Keratinocyte (primary cell): ENCODE measurements at regions not wholly inside any gene's neighbourhood (a gene's known extent, or its start where the extent isn't known, plus 50 kb on each side); places are given as distances from the start of the nearest gene placed in this dataset.

Experiments used
- CTCF ChIP-seq, 3 experiments: IDR thresholded peaks in 1 of 3; conservative IDR thresholded peaks in 1 of 3; optimal IDR thresholded peaks in 1 of 3; 2 replicates in 2 of 3; 3 replicates in 1 of 3; pipeline versions ENCODE3 to v1.5.1; 2011; ENCODE audit warnings: low read length in 3 of 3, mild to moderate bottlenecking in 3 of 3, moderate library complexity in 2 of 3, control low read depth in 1 of 3, inconsistent platforms in 1 of 3; ENCODE audit not compliant: insufficient read depth in 2 of 3; ENCODE audit errors: extremely low read depth in 1 of 3
- EZH2 ChIP-seq: IDR thresholded peaks from one replicate; pipeline ENCODE4 v1.6.1; 2012; ENCODE audit warnings: inconsistent platforms, mild to moderate bottlenecking, low read length, moderate library complexity

- TF ChIP-seq CTCF (optimal IDR thresholded peaks at IDR 0.05 in 1 of 3, IDR thresholded peaks at IDR 0.05 in 1 of 3, conservative IDR thresholded peaks at IDR 0.05 in 1 of 3; ENCODE audit: extremely low read depth in 1 of 3, insufficient read depth in 2 of 3, low read length in 3 of 3) (no peak), EZH2 (no peak)
Measured at GRCh38 chr9:109907400-109907799, 127.4 kb downstream of the PALM2AKAP2 start.
